C4-2B (cell line): ENCODE measurements at regions not wholly inside any gene's neighbourhood (a gene's known extent, or its start where the extent isn't known, plus 50 kb on each side); places are given as distances from the start of the nearest gene placed in this dataset.

Source experiments
- H3K27ac ChIP-seq: fragments of 450-650 bp; 2 replicates; pipeline ENCODE4 v1.5.1; 2017
- ZFX ChIP-seq: fragments of 450-650 bp; IDR thresholded peaks from 2 replicates; pipeline ENCODE4 v1.6.1; 2017
- TF ChIP-seq, protein P1 (sequence below): fragments of 450-650 bp; conservative IDR thresholded peaks from 2 replicates; pipeline ENCODE4 v1.5.1; 2017; ENCODE audit warnings: mild to moderate bottlenecking

DNA sequence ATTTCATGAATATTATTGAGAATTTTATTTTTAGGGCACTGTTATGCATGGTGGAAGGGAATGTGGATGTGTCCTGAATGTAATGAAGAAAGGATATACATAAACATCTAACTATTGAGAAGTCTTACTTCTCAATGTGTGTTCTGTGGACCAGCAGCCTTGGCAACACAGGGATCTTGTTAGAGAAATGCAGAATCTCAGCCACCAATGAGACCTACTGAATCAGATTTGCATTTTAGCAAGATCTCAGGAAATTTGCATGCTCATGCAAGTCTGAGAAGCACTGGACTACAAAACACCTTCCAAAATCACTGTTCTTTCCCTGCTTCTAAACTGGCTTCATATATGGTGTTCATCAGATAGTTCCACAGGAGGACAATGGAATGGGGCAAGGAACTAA lies 139.7 kb upstream of the WDFY3 start:
- no peak overlapping the region for H3K27ac ChIP-seq
- TF ChIP-seq, protein P1, sequence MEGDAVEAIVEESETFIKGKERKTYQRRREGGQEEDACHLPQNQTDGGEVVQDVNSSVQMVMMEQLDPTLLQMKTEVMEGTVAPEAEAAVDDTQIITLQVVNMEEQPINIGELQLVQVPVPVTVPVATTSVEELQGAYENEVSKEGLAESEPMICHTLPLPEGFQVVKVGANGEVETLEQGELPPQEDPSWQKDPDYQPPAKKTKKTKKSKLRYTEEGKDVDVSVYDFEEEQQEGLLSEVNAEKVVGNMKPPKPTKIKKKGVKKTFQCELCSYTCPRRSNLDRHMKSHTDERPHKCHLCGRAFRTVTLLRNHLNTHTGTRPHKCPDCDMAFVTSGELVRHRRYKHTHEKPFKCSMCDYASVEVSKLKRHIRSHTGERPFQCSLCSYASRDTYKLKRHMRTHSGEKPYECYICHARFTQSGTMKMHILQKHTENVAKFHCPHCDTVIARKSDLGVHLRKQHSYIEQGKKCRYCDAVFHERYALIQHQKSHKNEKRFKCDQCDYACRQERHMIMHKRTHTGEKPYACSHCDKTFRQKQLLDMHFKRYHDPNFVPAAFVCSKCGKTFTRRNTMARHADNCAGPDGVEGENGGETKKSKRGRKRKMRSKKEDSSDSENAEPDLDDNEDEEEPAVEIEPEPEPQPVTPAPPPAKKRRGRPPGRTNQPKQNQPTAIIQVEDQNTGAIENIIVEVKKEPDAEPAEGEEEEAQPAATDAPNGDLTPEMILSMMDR = no peak

DNA sequence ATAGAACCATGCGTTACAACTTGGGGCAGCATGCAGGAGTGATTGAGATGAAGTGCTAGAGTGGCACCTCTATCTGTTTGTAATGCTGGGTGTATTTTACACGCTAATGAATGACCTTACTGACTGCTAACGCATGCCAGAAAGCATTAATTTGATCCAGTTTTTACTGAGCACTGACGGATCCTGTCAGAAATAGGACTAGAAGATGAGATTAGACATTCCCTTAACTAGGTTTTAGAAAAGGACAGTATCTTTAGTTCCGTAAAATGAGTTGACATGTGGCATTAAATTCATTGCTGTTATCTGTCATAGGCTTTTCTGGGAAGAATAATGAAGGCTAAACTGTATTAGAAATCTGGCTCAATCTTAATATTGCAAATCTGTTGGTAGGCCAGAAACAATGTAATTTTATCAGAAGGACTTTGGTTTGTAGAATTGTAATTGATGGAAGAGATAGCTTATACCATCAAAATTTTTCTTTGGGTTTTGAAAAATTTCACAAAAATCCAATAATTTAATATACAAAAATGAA lies 140.4 kb upstream of the WDFY3 start:
- H3K27ac ChIP-seq = no peak overlapping the region
- TF ChIP-seq ZFX = no peak
- TF ChIP-seq, protein P1 = no peak

DNA sequence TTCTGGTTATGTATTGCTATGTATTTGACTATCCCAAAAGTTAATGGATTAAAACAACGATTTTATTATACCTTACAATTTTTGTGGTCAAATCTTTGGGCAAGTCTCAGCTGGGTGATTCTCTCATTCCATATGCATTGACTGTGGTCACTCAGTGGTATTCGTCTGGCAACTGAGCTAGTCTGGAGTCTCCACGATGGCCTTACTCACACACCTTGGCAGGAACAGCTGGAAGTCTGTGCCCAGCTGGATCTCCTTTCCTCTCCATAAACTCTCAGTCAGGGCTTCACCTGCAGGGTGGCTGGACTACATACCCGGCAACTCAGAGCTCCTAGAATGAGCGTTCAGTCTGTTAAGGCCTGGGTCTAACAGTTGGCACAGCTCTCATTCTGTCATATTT lies 141.1 kb upstream of the WDFY3 start:
- H3K27ac ChIP-seq = no peak overlapping the region
- TF ChIP-seq ZFX = no peak
- TF ChIP-seq, protein P1 = no peak

- TF ChIP-seq, protein P1 = no peak
- no peak for TF ChIP-seq ZFX
- H3K27ac ChIP-seq = no peak overlapping the region
These were observed 147.2 kb upstream of the WDFY3 start for GRCh38 chr4:85113706-85114105.

GRCh38 chr4:85114526-85114925 lies 148.0 kb upstream of the WDFY3 start:
- no peak for TF ChIP-seq ZFX
- TF ChIP-seq, protein P1 = no peak

DNA sequence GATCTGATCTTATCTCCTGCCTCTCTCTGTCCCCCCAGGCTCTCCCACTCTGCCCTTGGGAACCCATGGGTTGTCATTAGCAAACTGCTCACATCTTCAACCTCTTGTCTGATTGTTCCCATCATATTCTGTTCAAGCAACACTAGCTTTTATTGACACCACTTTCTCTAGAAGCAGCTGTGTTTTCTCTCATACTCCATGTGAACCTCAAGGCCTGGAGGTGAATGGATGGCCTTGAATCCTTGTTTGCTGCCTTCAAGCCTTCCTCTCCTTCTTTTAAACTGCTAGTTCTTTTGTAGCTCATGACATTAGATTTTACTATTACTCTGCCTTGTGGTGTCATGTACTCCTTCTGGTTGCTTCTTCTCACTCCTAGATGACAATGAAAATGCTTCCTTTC lies 149.5 kb upstream of the WDFY3 start:
- TF ChIP-seq ZFX = no peak
- TF ChIP-seq, protein P1 = no peak
- H3K27ac ChIP-seq = no peak overlapping the region

More at GRCh38 chr4:85114526-85114925, 148.0 kb upstream of the WDFY3 start:
- no peak overlapping the region for H3K27ac ChIP-seq

GRCh38 chr4:85125688-85126087 lies 159.2 kb upstream of the WDFY3 start:
- H3K27ac ChIP-seq = no peak overlapping the region
- TF ChIP-seq ZFX = no peak
- TF ChIP-seq, protein P1 = no peak
